WTC11 (cell line): ENCODE measurements at regions not wholly inside any gene's neighbourhood (a gene's known extent, or its start where the extent isn't known, plus 50 kb on each side); places are given as distances from the start of the nearest gene placed in this dataset.

ENCODE experiments used
- ATAC-seq: fragments of 200-7000 bp; cut with Tn5 transposase; 2 replicates; pipeline ENCODE4 v1.10.0; 2021; ENCODE audit warnings: mild to moderate bottlenecking, moderate library complexity
- CTCF ChIA-PET: fragments of 300-600 bp; sonication (Branson Sonifier 250); formaldehyde crosslinking; loops from one replicate; lab custom pipeline; 2021; ENCODE audit warnings: antibody characterized with exemption; lab: Charles Lee
- POLR2A ChIA-PET: fragments of 350-600 bp; sonication (Branson Sonifier 250); formaldehyde crosslinking; loops from one replicate; lab custom pipeline; 2021; ENCODE audit warnings: antibody characterized with exemption; lab: Charles Lee
- DNase-seq: peaks from one replicate; pipeline ENCODE4 v3.0.0; 2021; ENCODE audit warnings: low spot score
- H3K27ac Mint-ChIP-seq: 2 replicates; pipeline ENCODE4 v1.8.0; 2021; ENCODE audit warnings: mixed read lengths
- H3K27me3 Mint-ChIP-seq: 2 replicates; pipeline ENCODE4 v1.8.0; 2021; ENCODE audit warnings: low read depth, mild to moderate bottlenecking, moderate library complexity, mixed read lengths
- H3K36me3 Mint-ChIP-seq: 2 replicates; pipeline ENCODE4 v1.8.0; 2021; ENCODE audit warnings: mixed read lengths
- H3K4me1 Mint-ChIP-seq: 2 replicates; pipeline ENCODE4 v1.8.0; 2022; ENCODE audit warnings: mixed read lengths
- H3K4me3 Mint-ChIP-seq: 2 replicates; pipeline ENCODE4 v1.8.0; 2021; ENCODE audit warnings: mild to moderate bottlenecking, moderate library complexity, mixed read lengths
- H3K9me3 Mint-ChIP-seq: 2 replicates; pipeline ENCODE4 v1.8.0; 2021; ENCODE audit warnings: mixed read lengths
- ATF2 ChIP-seq: sonication (generic); formaldehyde crosslinking; IDR thresholded peaks from 2 replicates; pipeline ENCODE4 v1.8.1; 2022; ENCODE audit warnings: low read depth, missing genetic modification reagents, borderline replicate concordance
- ATF6 ChIP-seq: sonication (generic); formaldehyde crosslinking; IDR thresholded peaks from 2 replicates; pipeline ENCODE4 v1.8.1; 2023; ENCODE audit warnings: mild to moderate bottlenecking, missing genetic modification reagents
- CDX4 ChIP-seq: fragments of 250-450 bp; sonication (Bioruptor Pico); IDR thresholded peaks from 2 replicates; pipeline ENCODE4 v1.9.0; 2021; ENCODE audit warnings: moderate library complexity, mild to moderate bottlenecking, inconsistent platforms, borderline replicate concordance
- E2F4 ChIP-seq: sonication (generic); formaldehyde crosslinking; IDR thresholded peaks from 2 replicates; pipeline ENCODE4 v1.8.1; 2022; ENCODE audit warnings: low read depth, mild to moderate bottlenecking, moderate library complexity, missing genetic modification reagents, borderline replicate concordance
- ELF4 ChIP-seq: sonication (generic); formaldehyde crosslinking; IDR thresholded peaks from 2 replicates; pipeline ENCODE4 v1.8.1; 2022; ENCODE audit warnings: low read depth, mild to moderate bottlenecking, moderate library complexity, missing genetic modification reagents
- ESRRA ChIP-seq: sonication (generic); formaldehyde crosslinking; IDR thresholded peaks from 2 replicates; pipeline ENCODE4 v1.8.1; 2022; ENCODE audit warnings: mild to moderate bottlenecking, missing genetic modification reagents, borderline replicate concordance
- IRF1 ChIP-seq: sonication (generic); formaldehyde crosslinking; IDR thresholded peaks from 2 replicates; pipeline ENCODE4 v1.8.0; 2023; ENCODE audit warnings: missing genetic modification reagents
- KAT7 ChIP-seq: sonication (generic); formaldehyde crosslinking; IDR thresholded peaks from 2 replicates; pipeline ENCODE4 v1.8.1; 2023; ENCODE audit warnings: missing genetic modification reagents, mild to moderate bottlenecking, borderline replicate concordance
- MAX ChIP-seq: sonication (generic); formaldehyde crosslinking; IDR thresholded peaks from 2 replicates; pipeline ENCODE4 v1.8.0; 2022; ENCODE audit warnings: mild to moderate bottlenecking, missing genetic modification reagents
- NR3C1 ChIP-seq: sonication (generic); formaldehyde crosslinking; conservative IDR thresholded peaks from 2 replicates; pipeline ENCODE4 v1.8.1; 2023; ENCODE audit warnings: low read depth, mild to moderate bottlenecking, missing genetic modification reagents
- RELA ChIP-seq: sonication (generic); formaldehyde crosslinking; IDR thresholded peaks from 2 replicates; pipeline ENCODE4 v1.8.1; 2022; ENCODE audit warnings: missing genetic modification reagents, mild to moderate bottlenecking, borderline replicate concordance
- RORB ChIP-seq: fragments of 250-450 bp; sonication (Bioruptor Pico); IDR thresholded peaks from 2 replicates; pipeline ENCODE4 v1.9.0; 2021; ENCODE audit warnings: mild to moderate bottlenecking
- SOX15 ChIP-seq: fragments of 250-450 bp; sonication (Bioruptor Pico); IDR thresholded peaks from 2 replicates; pipeline ENCODE4 v1.9.0; 2021; ENCODE audit warnings: mild to moderate bottlenecking
- STAT6 ChIP-seq: sonication (generic); formaldehyde crosslinking; conservative IDR thresholded peaks from 2 replicates; pipeline ENCODE4 v1.8.1; 2023; ENCODE audit warnings: mild to moderate bottlenecking, low read depth, missing genetic modification reagents, moderate library complexity
- TEAD1 ChIP-seq: sonication (generic); formaldehyde crosslinking; IDR thresholded peaks from 2 replicates; pipeline ENCODE4 v1.8.0; 2022; ENCODE audit warnings: mild to moderate bottlenecking, missing genetic modification reagents
- TEAD4 ChIP-seq: sonication (generic); formaldehyde crosslinking; IDR thresholded peaks from 2 replicates; pipeline ENCODE4 v1.8.0; 2022; ENCODE audit warnings: mild to moderate bottlenecking, missing genetic modification reagents
- ZMAT4 ChIP-seq: fragments of 250-450 bp; sonication (Bioruptor Pico); IDR thresholded peaks from 2 replicates; pipeline ENCODE4 v1.9.0; 2021; ENCODE audit warnings: mild to moderate bottlenecking
- ZNF121 ChIP-seq: sonication (generic); formaldehyde crosslinking; IDR thresholded peaks from 2 replicates; pipeline ENCODE4 v1.8.0; 2023; ENCODE audit warnings: missing genetic modification reagents
- ZNF138 ChIP-seq: sonication (generic); formaldehyde crosslinking; conservative IDR thresholded peaks from 2 replicates; pipeline ENCODE4 v1.8.1; 2022; ENCODE audit warnings: mild to moderate bottlenecking, moderate library complexity, missing genetic modification reagents
- ZNF219 ChIP-seq: sonication (generic); formaldehyde crosslinking; IDR thresholded peaks from 2 replicates; pipeline ENCODE4 v1.8.0; 2023; ENCODE audit warnings: missing genetic modification reagents, mild to moderate bottlenecking, borderline replicate concordance
- ZNF263 ChIP-seq: sonication (generic); formaldehyde crosslinking; IDR thresholded peaks from 2 replicates; pipeline ENCODE4 v1.8.1; 2022; ENCODE audit warnings: low read depth, mild to moderate bottlenecking, moderate library complexity, missing genetic modification reagents
- ZNF416 ChIP-seq: fragments of 250-450 bp; sonication (Bioruptor Pico); IDR thresholded peaks from 2 replicates; pipeline ENCODE4 v1.9.0; 2021; ENCODE audit warnings: mild to moderate bottlenecking, inconsistent platforms
- ZNF512 ChIP-seq: sonication (generic); formaldehyde crosslinking; IDR thresholded peaks from 2 replicates; pipeline ENCODE4 v1.8.1; 2022; ENCODE audit warnings: missing genetic modification reagents, borderline replicate concordance
- ZSCAN18 ChIP-seq: fragments of 250-450 bp; sonication (Bioruptor Pico); IDR thresholded peaks from 2 replicates; pipeline ENCODE4 v2.1.2; 2022; ENCODE audit warnings: mild to moderate bottlenecking, moderate library complexity

GRCh38 chr12:90069711-90070110 is 361.1 kb upstream of the ATP2B1 start (continued):
- TF ChIP-seq STAT6 (CRISPR knock-in tag), result no peak
- no peak for TF ChIP-seq ATF2 (CRISPR knock-in tag)
- TF ChIP-seq TEAD1 (CRISPR knock-in tag), result no peak
- TF ChIP-seq ZNF219, result no peak
- TF ChIP-seq ZMAT4 (CRISPR knock-in tag), result no peak
- no peak for TF ChIP-seq ESRRA
- TF ChIP-seq TEAD4 (CRISPR knock-in tag), result no peak
- no peak for TF ChIP-seq ZSCAN18 (CRISPR knock-in tag)
- TF ChIP-seq E2F4 (CRISPR knock-in tag), result no peak
- TF ChIP-seq ZNF416 (CRISPR knock-in tag), result no peak

- DNase-seq (no peak), ATAC-seq (no peak)
- peaks cover 9% of the 10 kb centered on the region; the same call in 1 of the 2 replicates for H3K9me3 Mint-ChIP-seq
- H3K4me1 Mint-ChIP-seq, result peaks cover 11% of the 10 kb centered on the region
- H3K4me3 Mint-ChIP-seq, result no peak overlapping the region
- no peaks in the 10 kb centered on the region for H3K36me3 Mint-ChIP-seq
- CTCF ChIA-PET, result no interaction called here
- no peaks in the 10 kb centered on the region for H3K27me3 Mint-ChIP-seq
- H3K27ac Mint-ChIP-seq, result no peak overlapping the region
- POLR2A ChIA-PET, result no interaction called here
- TF ChIP-seq RELA (CRISPR knock-in tag), result no peak
- TF ChIP-seq ZNF138 (CRISPR knock-in tag), result no peak
- no peak for TF ChIP-seq CDX4 (CRISPR knock-in tag)
- TF ChIP-seq RORB (CRISPR knock-in tag), result no peak
- no peak for TF ChIP-seq ZNF121 (CRISPR knock-in tag)
- TF ChIP-seq IRF1 (CRISPR knock-in tag), result no peak
- TF ChIP-seq ELF4, result no peak
- TF ChIP-seq ZNF263 (CRISPR knock-in tag), result no peak
- TF ChIP-seq ATF6 (CRISPR knock-in tag), result no peak
- no peak for TF ChIP-seq MAX (CRISPR knock-in tag)
- TF ChIP-seq KAT7, result no peak
- no peak for TF ChIP-seq ZNF512 (CRISPR knock-in tag)
- no peak for TF ChIP-seq NR3C1
- no peak for TF ChIP-seq SOX15 (CRISPR knock-in tag)
Observed at GRCh38 chr12:90067791-90068190, 359.2 kb upstream of the ATP2B1 start.
